NB4 (cell line): ENCODE measurements at regions not wholly inside any gene's neighbourhood (a gene's known extent, or its start where the extent isn't known, plus 50 kb on each side); places are given as distances from the start of the nearest gene placed in this dataset.

ENCODE experiments used
- DNase-seq: peaks from one replicate; pipeline ENCODE4 v3.0.0; 2010; ENCODE audit warnings: low read depth
- H3K4me3 ChIP-seq: one replicate; pipeline ENCODE4 v1.5.1; 2011; ENCODE audit warnings: mild to moderate bottlenecking, low read depth, low read length, moderate library complexity
- CTCF ChIP-seq: IDR thresholded peaks from one replicate; pipeline ENCODE4 v1.5.1; 2012; ENCODE audit warnings: low read depth, low read length
- MAX ChIP-seq: IDR thresholded peaks from 2 replicates; pipeline ENCODE4 v1.6.1; 2011; ENCODE audit warnings: low read depth, low read length
- MYC ChIP-seq: IDR thresholded peaks from 2 replicates; pipeline ENCODE4 v1.6.1; 2011; ENCODE audit warnings: low read depth, low read length
- POLR2A ChIP-seq: IDR thresholded peaks from 2 replicates; pipeline ENCODE4 v1.6.1; 2011; ENCODE audit warnings: mild to moderate bottlenecking; ENCODE audit not compliant: insufficient read length; ENCODE audit errors: extremely low read depth

GRCh38 chr20:39988991-39989390 is 700.0 kb downstream of the MAFB start:
- H3K4me3 ChIP-seq = no peak overlapping the region

GRCh38 chr20:39986173-39986904 is 702.7 kb downstream of the MAFB start:
- TF ChIP-seq POLR2A (no peak), CTCF (no peak), MYC (no peak), MAX (no peak)
- no peak overlapping the region for H3K4me3 ChIP-seq
- DNase-seq = no peak

More at GRCh38 chr20:39988991-39989390, 700.0 kb downstream of the MAFB start:
- TF ChIP-seq CTCF = no peak
- no peak for TF ChIP-seq POLR2A
- no peak for TF ChIP-seq MYC
- TF ChIP-seq MAX = no peak
- DNase-seq = no peak

GRCh38 chr20:39985271-39985827 is 703.7 kb downstream of the MAFB start:
- no peak overlapping the region for H3K4me3 ChIP-seq
- TF ChIP-seq CTCF = no peak
- no peak for TF ChIP-seq MYC
- TF ChIP-seq POLR2A = no peak
- no peak for TF ChIP-seq MAX
- no peak for DNase-seq

GRCh38 chr20:39983655-39984054 is 705.4 kb downstream of the MAFB start:
- TF ChIP-seq POLR2A (no peak), MAX (no peak)
- no peak overlapping the region for H3K4me3 ChIP-seq
- no peak for DNase-seq

- no peak for DNase-seq
- TF ChIP-seq MYC (no peak), MAX (no peak), CTCF (no peak), POLR2A (no peak)
- H3K4me3 ChIP-seq = no peak overlapping the region
Measured at GRCh38 chr20:39983183-39983582, 705.9 kb downstream of the MAFB start.

- H3K4me3 ChIP-seq = no peak overlapping the region
- no peak for TF ChIP-seq MYC
- TF ChIP-seq CTCF = no peak
- TF ChIP-seq POLR2A = no peak
- TF ChIP-seq MAX = no peak
- no peak for DNase-seq
Measured at GRCh38 chr20:39974966-39975501, 714.0 kb downstream of the MAFB start.
